HL-60 (cell line): ENCODE measurements at regions not wholly inside any gene's neighbourhood (a gene's known extent, or its start where the extent isn't known, plus 50 kb on each side); places are given as distances from the start of the nearest gene placed in this dataset.

Experiments
- DNase-seq, 2 experiments: peaks; one replicate each; pipeline ENCODE4 v3.0.0-alpha.2; 2010 to 2020; ENCODE audit warnings: low read depth in 1 of 2, low spot score in 1 of 2
- H3K27ac ChIP-seq: fragments of 250-450 bp; sonication (Bioruptor Pico); replicated peaks from 2 replicates; pipeline ENCODE4 v1.5.1; 2020; ENCODE audit warnings: mild to moderate bottlenecking, moderate library complexity
- H3K27me3 ChIP-seq: fragments of 250-450 bp; sonication (Bioruptor Pico); 2 replicates; pipeline ENCODE4 v1.5.1; 2021; ENCODE audit warnings: mild to moderate bottlenecking, moderate library complexity; ENCODE audit not compliant: insufficient read depth, poor library complexity, severe bottlenecking
- H3K4me3 ChIP-seq: replicated peaks from 2 replicates; pipeline ENCODE4 v1.5.1; 2011; ENCODE audit warnings: mild to moderate bottlenecking, control low read depth, low read length; ENCODE audit not compliant: insufficient read depth
- GABPA ChIP-seq: IDR thresholded peaks from 2 replicates; pipeline ENCODE4 v1.6.1; 2012; ENCODE audit warnings: low read depth
- POLR2AphosphoS5 ChIP-seq: IDR thresholded peaks from 2 replicates; pipeline ENCODE4 v1.6.1; 2012; ENCODE audit warnings: low read depth
- SPI1 ChIP-seq: IDR thresholded peaks from 2 replicates; pipeline ENCODE4 v1.6.1; 2012; ENCODE audit warnings: low read depth, mild to moderate bottlenecking, borderline replicate concordance
- TF ChIP-seq, protein P1 (sequence below): IDR thresholded peaks from 2 replicates; pipeline ENCODE4 v1.6.1; 2012; ENCODE audit warnings: low read depth; ENCODE audit not compliant: insufficient replicate concordance
- TF ChIP-seq, protein P2 (sequence below): IDR thresholded peaks from one replicate; pipeline ENCODE4 v1.5.1; 2011; ENCODE audit warnings: low read length, control low read depth, inconsistent platforms; ENCODE audit not compliant: insufficient read depth

- no peak for DNase-seq
- H3K27me3 ChIP-seq = no peaks in the 10 kb centered on the region
- H3K4me3 ChIP-seq = no peak overlapping the region
- TF ChIP-seq GABPA (no peak), SPI1 (no peak), POLR2AphosphoS5 (no peak)
- TF ChIP-seq, protein P1, sequence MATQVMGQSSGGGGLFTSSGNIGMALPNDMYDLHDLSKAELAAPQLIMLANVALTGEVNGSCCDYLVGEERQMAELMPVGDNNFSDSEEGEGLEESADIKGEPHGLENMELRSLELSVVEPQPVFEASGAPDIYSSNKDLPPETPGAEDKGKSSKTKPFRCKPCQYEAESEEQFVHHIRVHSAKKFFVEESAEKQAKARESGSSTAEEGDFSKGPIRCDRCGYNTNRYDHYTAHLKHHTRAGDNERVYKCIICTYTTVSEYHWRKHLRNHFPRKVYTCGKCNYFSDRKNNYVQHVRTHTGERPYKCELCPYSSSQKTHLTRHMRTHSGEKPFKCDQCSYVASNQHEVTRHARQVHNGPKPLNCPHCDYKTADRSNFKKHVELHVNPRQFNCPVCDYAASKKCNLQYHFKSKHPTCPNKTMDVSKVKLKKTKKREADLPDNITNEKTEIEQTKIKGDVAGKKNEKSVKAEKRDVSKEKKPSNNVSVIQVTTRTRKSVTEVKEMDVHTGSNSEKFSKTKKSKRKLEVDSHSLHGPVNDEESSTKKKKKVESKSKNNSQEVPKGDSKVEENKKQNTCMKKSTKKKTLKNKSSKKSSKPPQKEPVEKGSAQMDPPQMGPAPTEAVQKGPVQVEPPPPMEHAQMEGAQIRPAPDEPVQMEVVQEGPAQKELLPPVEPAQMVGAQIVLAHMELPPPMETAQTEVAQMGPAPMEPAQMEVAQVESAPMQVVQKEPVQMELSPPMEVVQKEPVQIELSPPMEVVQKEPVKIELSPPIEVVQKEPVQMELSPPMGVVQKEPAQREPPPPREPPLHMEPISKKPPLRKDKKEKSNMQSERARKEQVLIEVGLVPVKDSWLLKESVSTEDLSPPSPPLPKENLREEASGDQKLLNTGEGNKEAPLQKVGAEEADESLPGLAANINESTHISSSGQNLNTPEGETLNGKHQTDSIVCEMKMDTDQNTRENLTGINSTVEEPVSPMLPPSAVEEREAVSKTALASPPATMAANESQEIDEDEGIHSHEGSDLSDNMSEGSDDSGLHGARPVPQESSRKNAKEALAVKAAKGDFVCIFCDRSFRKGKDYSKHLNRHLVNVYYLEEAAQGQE = no peak
- TF ChIP-seq, protein P2, sequence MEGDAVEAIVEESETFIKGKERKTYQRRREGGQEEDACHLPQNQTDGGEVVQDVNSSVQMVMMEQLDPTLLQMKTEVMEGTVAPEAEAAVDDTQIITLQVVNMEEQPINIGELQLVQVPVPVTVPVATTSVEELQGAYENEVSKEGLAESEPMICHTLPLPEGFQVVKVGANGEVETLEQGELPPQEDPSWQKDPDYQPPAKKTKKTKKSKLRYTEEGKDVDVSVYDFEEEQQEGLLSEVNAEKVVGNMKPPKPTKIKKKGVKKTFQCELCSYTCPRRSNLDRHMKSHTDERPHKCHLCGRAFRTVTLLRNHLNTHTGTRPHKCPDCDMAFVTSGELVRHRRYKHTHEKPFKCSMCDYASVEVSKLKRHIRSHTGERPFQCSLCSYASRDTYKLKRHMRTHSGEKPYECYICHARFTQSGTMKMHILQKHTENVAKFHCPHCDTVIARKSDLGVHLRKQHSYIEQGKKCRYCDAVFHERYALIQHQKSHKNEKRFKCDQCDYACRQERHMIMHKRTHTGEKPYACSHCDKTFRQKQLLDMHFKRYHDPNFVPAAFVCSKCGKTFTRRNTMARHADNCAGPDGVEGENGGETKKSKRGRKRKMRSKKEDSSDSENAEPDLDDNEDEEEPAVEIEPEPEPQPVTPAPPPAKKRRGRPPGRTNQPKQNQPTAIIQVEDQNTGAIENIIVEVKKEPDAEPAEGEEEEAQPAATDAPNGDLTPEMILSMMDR = no peak
- H3K27ac ChIP-seq = no peak overlapping the region
Measured at GRCh38 chr15:31727612-31728011, 302.7 kb upstream of the CHRNA7 start.

GRCh38 chr15:31732726-31733125, 297.6 kb upstream of the CHRNA7 start:
- no peak for DNase-seq
- Histone ChIP-seq H3K27me3 (no peaks in the 10 kb centered on the region), H3K27ac (no peak overlapping the region), H3K4me3 (no peak overlapping the region)
- no peak for TF ChIP-seq SPI1
- TF ChIP-seq, protein P2 = no peak

DNA sequence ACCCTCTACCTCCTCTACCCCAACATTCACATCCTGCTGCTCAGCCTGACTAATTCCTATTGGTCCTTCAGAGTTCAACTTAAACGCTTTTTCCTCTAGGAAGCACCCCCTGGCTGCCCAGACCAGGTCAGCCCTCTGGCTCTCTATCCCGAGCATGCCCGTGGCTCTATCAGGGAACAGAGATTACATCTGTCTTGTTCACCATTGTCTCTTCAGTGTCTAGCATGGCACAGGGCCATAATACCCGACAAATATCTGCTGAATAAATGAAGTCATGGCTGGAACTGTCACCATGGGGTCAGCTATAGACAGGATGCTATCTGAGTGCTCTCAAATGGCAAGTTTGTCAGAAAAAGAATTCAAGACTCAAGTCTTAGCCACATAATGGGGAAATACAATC, 296.9 kb upstream of the CHRNA7 start:
- Histone ChIP-seq H3K27ac (no peak overlapping the region), H3K4me3 (no peak overlapping the region), H3K27me3 (no peaks in the 10 kb centered on the region)
- TF ChIP-seq, protein P2 = no peak
- TF ChIP-seq POLR2AphosphoS5 (no peak), SPI1 (no peak), GABPA (no peak)
- TF ChIP-seq, protein P1 = no peak
- DNase-seq = no peak

DNA sequence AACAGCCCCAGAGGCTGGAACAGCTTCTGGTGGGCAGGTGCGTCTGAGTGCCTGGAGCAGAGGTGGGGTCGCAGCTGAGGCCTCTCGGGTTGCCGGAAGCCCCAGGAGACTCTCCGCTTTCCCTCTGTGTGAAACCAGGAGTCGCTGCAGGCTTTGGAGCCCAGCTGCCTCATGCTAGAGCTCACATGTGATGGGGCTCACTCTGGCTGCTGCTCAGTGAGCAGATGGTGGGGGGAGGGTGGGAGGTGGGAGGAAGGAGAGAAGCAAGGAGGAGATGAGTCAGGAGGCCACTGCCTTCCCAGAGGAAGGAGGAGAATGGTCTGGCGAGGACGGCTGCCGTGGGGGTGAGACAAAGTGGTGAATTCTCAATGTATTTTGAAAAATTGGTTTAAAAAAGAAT, 290.1 kb upstream of the CHRNA7 start:
- Histone ChIP-seq H3K27ac (no peak overlapping the region), H3K27me3 (peaks cover 2% of the 10 kb centered on the region), H3K4me3 (no peak overlapping the region)
- no peak for DNase-seq
- TF ChIP-seq, protein P1 = no peak
- TF ChIP-seq, protein P2 = no peak
- TF ChIP-seq POLR2AphosphoS5 (no peak), GABPA (no peak)
